ENCODE measurements at regions not wholly inside any gene's neighbourhood (a gene's known extent, or its start where the extent isn't known, plus 50 kb on each side); places are given as distances from the start of the nearest gene placed in this dataset.
A peak's percentile ranks its signal among the peaks of the same experiment; 100 is the strongest.

- Histone ChIP-seq H3K36me3 (ENCODE audit: control insufficient read depth in 2 of 2, extremely low read depth in 1 of 2, insufficient read depth in 1 of 2, low read length in 1 of 2) (no peaks in the 10 kb centered on the region), H3K4me3 (ENCODE audit: control insufficient read depth in 1 of 2, extremely low read depth in 1 of 2, low read length in 1 of 2) (no peak overlapping the region), H3K27me3 (replicated peaks in 1 of 2; ENCODE audit: control insufficient read depth in 2 of 2, extremely low read depth in 1 of 2, insufficient read depth in 2 of 2, low read length in 1 of 2) (no peaks in the 10 kb centered on the region), H3K9me3 (no peaks in the 10 kb centered on the region), H3K27ac (ENCODE audit: low read length) (no peak overlapping the region), H3K4me1 (ENCODE audit: control insufficient read depth in 1 of 2, extremely low read depth in 1 of 2, insufficient read depth in 2 of 2, low read length in 2 of 2) (no peaks in the 10 kb centered on the region)
- Mint-ChIP-seq H3K9me3 (peaks cover 1 to 5% (median 3%) of the 10 kb centered on the region in 3 donors), H3K4me3 (no peak overlapping the region), H3K4me1 (no peaks in the 10 kb centered on the region), H3K27ac (no peak overlapping the region), H3K36me3 (no peaks in the 10 kb centered on the region), H3K27me3 (no peaks in the 10 kb centered on the region)
- DNase-seq: no peak
- ChIA-PET POLR2A (no interaction called here), CTCF (no interaction called here)
- no CpG with 5 or more reads among the region's 1 CpG for WGBS (ENCODE audit: insufficient coverage)
- ATAC-seq (replicated peaks in 1 of 4): no peak
Measured at GRCh38 chr5:12019306-12019705, 115.1 kb upstream of the CTNND2 start.

DNA sequence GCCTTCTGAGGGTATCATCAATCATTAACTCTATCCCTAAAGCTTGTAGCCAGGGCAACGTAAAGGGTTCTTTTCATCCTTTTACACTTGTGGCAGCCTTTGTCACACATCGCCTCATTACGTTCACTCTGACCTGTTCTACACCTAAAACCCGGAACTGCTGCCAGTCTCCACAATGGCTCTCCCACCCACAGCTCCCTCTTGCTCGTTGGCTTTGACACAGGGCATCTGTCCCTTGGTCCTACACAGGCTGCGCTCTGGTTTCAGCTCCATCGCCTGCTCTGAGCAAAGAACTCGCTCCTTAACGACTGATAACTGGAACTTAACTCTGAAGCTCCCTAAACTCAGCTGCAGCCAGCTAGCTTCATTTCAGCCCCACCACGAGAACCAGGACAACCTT, 112.8 kb upstream of the CTNND2 start:
- no peaks in the 10 kb centered on the region for H3K27me3 Mint-ChIP-seq
- H3K4me3 Mint-ChIP-seq: no peak overlapping the region
- peaks cover 3 to 11% (median 5%) of the 10 kb centered on the region in 3 donors for H3K9me3 Mint-ChIP-seq
- Histone ChIP-seq H3K4me3 (ENCODE audit: control insufficient read depth in 1 of 2, extremely low read depth in 1 of 2, low read length in 1 of 2) (no peak overlapping the region), H3K4me1 (ENCODE audit: control insufficient read depth in 1 of 2, extremely low read depth in 1 of 2, insufficient read depth in 2 of 2, low read length in 2 of 2) (no peaks in the 10 kb centered on the region), H3K9me3 (no peaks in the 10 kb centered on the region), H3K27me3 (replicated peaks in 1 of 2; ENCODE audit: control insufficient read depth in 2 of 2, extremely low read depth in 1 of 2, insufficient read depth in 2 of 2, low read length in 1 of 2) (no peaks in the 10 kb centered on the region), H3K36me3 (ENCODE audit: control insufficient read depth in 2 of 2, extremely low read depth in 1 of 2, insufficient read depth in 1 of 2, low read length in 1 of 2) (no peaks in the 10 kb centered on the region), H3K27ac (ENCODE audit: low read length) (no peak overlapping the region)
- ATAC-seq (replicated peaks in 1 of 4): no peak
- DNase-seq: no peak
- peak overlapping the region in 1 of 2 donors; percentile 50 for H3K27ac Mint-ChIP-seq
- WGBS (ENCODE audit: insufficient coverage): 74% methylated on average over 9 of the region's 10 CpGs
- H3K4me1 Mint-ChIP-seq: no peaks in the 10 kb centered on the region
- no peaks in the 10 kb centered on the region for H3K36me3 Mint-ChIP-seq
- ChIA-PET POLR2A (no interaction called here), CTCF (no interaction called here)

- DNase-seq: no peak
- CTCF ChIA-PET: interaction anchor here in 1 of 2 donors (0.7 kb wide), 2 partner anchors 210 to 1855 kb away, joined by 3 to 5 read pairs; no protein-coding TSS in a partner anchor
- POLR2A ChIA-PET: no interaction called here
- no peaks in the 10 kb centered on the region for H3K9me3 ChIP-seq
- Mint-ChIP-seq H3K36me3 (no peaks in the 10 kb centered on the region), H3K9me3 (peaks cover 3 to 11% (median 5%) of the 10 kb centered on the region in 3 donors), H3K4me1 (no peaks in the 10 kb centered on the region), H3K27ac (no peak overlapping the region), H3K4me3 (no peak overlapping the region), H3K27me3 (no peaks in the 10 kb centered on the region)
- no peak overlapping the region for H3K4me3 ChIP-seq (ENCODE audit: control insufficient read depth in 1 of 2, extremely low read depth in 1 of 2, low read length in 1 of 2)
- no peaks in the 10 kb centered on the region for H3K27me3 ChIP-seq (replicated peaks in 1 of 2; ENCODE audit: control insufficient read depth in 2 of 2, extremely low read depth in 1 of 2, insufficient read depth in 2 of 2, low read length in 1 of 2)
- no peak for ATAC-seq (replicated peaks in 1 of 4)
- 92% methylated on average over 5 of the region's 7 CpGs for WGBS (ENCODE audit: insufficient coverage)
- no peak overlapping the region for H3K27ac ChIP-seq (ENCODE audit: low read length)
- H3K4me1 ChIP-seq (ENCODE audit: control insufficient read depth in 1 of 2, extremely low read depth in 1 of 2, insufficient read depth in 2 of 2, low read length in 2 of 2): no peaks in the 10 kb centered on the region
- H3K36me3 ChIP-seq (ENCODE audit: control insufficient read depth in 2 of 2, extremely low read depth in 1 of 2, insufficient read depth in 1 of 2, low read length in 1 of 2): no peaks in the 10 kb centered on the region
Measured at GRCh38 chr5:12016159-12016746, 112.0 kb upstream of the CTNND2 start.

GRCh38 chr5:12013351-12013750, 109.1 kb upstream of the CTNND2 start:
- H3K4me1 ChIP-seq (ENCODE audit: control insufficient read depth in 1 of 2, extremely low read depth in 1 of 2, insufficient read depth in 2 of 2, low read length in 2 of 2): no peaks in the 10 kb centered on the region
- ChIA-PET CTCF (no interaction called here), POLR2A (no interaction called here)
- no peaks in the 10 kb centered on the region for H3K4me1 Mint-ChIP-seq
- no peak for ATAC-seq (replicated peaks in 1 of 4)
- H3K9me3 ChIP-seq: no peaks in the 10 kb centered on the region
- no peaks in the 10 kb centered on the region for H3K27me3 Mint-ChIP-seq
- H3K4me3 ChIP-seq (ENCODE audit: control insufficient read depth in 1 of 2, extremely low read depth in 1 of 2, low read length in 1 of 2): no peak overlapping the region
- H3K36me3 Mint-ChIP-seq: no peaks in the 10 kb centered on the region
- H3K27ac Mint-ChIP-seq: no peak overlapping the region
- peaks cover 9 to 14% (median 11%) of the 10 kb centered on the region in 3 donors for H3K9me3 Mint-ChIP-seq
- H3K27ac ChIP-seq (ENCODE audit: low read length): no peak overlapping the region
- no peaks in the 10 kb centered on the region for H3K27me3 ChIP-seq (replicated peaks in 1 of 2; ENCODE audit: control insufficient read depth in 2 of 2, extremely low read depth in 1 of 2, insufficient read depth in 2 of 2, low read length in 1 of 2)
- DNase-seq: no peak
- H3K4me3 Mint-ChIP-seq: no peak overlapping the region
- H3K36me3 ChIP-seq (ENCODE audit: control insufficient read depth in 2 of 2, extremely low read depth in 1 of 2, insufficient read depth in 1 of 2, low read length in 1 of 2): no peaks in the 10 kb centered on the region
- no CpG with 5 or more reads among the region's 1 CpG for WGBS (ENCODE audit: insufficient coverage)

- Mint-ChIP-seq H3K36me3 (no peaks in the 10 kb centered on the region), H3K4me3 (no peak overlapping the region), H3K27ac (no peak overlapping the region), H3K9me3 (peaks cover 0 to 9% (median 4%) of the 10 kb centered on the region in 3 donors), H3K27me3 (no peaks in the 10 kb centered on the region), H3K4me1 (no peaks in the 10 kb centered on the region)
- H3K36me3 ChIP-seq (ENCODE audit: control insufficient read depth in 2 of 2, extremely low read depth in 1 of 2, insufficient read depth in 1 of 2, low read length in 1 of 2): no peaks in the 10 kb centered on the region
- H3K4me1 ChIP-seq (ENCODE audit: control insufficient read depth in 1 of 2, extremely low read depth in 1 of 2, insufficient read depth in 2 of 2, low read length in 2 of 2): no peaks in the 10 kb centered on the region
- no peak overlapping the region for H3K4me3 ChIP-seq (ENCODE audit: control insufficient read depth in 1 of 2, extremely low read depth in 1 of 2, low read length in 1 of 2)
- DNase-seq (no peak), ATAC-seq (replicated peaks in 1 of 4) (no peak)
- no CpG with 5 or more reads among the region's 2 CpGs for WGBS (ENCODE audit: insufficient coverage)
- H3K27me3 ChIP-seq (replicated peaks in 1 of 2; ENCODE audit: control insufficient read depth in 2 of 2, extremely low read depth in 1 of 2, insufficient read depth in 2 of 2, low read length in 1 of 2): no peaks in the 10 kb centered on the region
- no peaks in the 10 kb centered on the region for H3K9me3 ChIP-seq
- ChIA-PET POLR2A (no interaction called here), CTCF (no interaction called here)
- no peak overlapping the region for H3K27ac ChIP-seq (ENCODE audit: low read length)
Measured at GRCh38 chr5:12003680-12004079, 99.4 kb upstream of the CTNND2 start.

DNA sequence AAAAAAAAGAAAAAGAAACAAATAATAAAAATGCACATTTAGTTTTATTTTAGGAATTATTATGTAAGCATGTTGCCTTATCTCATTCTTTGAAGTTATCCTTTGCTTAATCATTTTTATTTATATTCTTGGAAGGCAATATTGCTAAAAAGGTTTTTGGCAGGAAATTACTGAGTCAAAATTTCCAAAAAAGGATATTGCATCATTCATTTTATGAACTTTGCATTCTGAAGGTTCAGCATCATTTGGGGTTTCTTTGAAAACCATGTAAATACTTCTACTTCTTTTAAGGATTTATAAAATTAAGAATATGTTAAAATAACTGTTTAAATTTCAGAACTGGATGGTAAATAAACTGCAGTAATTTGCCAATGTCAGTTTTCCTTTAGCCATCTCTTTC, 94.2 kb upstream of the CTNND2 start:
- no peaks in the 10 kb centered on the region for H3K36me3 ChIP-seq (ENCODE audit: control insufficient read depth in 2 of 2, extremely low read depth in 1 of 2, insufficient read depth in 1 of 2, low read length in 1 of 2)
- Mint-ChIP-seq H3K4me3 (no peak overlapping the region), H3K4me1 (no peaks in the 10 kb centered on the region), H3K9me3 (peaks cover 13 to 16% (median 14%) of the 10 kb centered on the region in 3 donors), H3K27ac (no peak overlapping the region), H3K27me3 (no peaks in the 10 kb centered on the region), H3K36me3 (no peaks in the 10 kb centered on the region)
- no peak for DNase-seq
- CTCF ChIA-PET: no interaction called here
- H3K27ac ChIP-seq (ENCODE audit: low read length): no peak overlapping the region
- no peaks in the 10 kb centered on the region for H3K9me3 ChIP-seq
- no peaks in the 10 kb centered on the region for H3K4me1 ChIP-seq (ENCODE audit: control insufficient read depth in 1 of 2, extremely low read depth in 1 of 2, insufficient read depth in 2 of 2, low read length in 2 of 2)
- POLR2A ChIA-PET: no interaction called here
- H3K27me3 ChIP-seq (replicated peaks in 1 of 2; ENCODE audit: control insufficient read depth in 2 of 2, extremely low read depth in 1 of 2, insufficient read depth in 2 of 2, low read length in 1 of 2): no peaks in the 10 kb centered on the region
- no peak overlapping the region for H3K4me3 ChIP-seq (ENCODE audit: control insufficient read depth in 1 of 2, extremely low read depth in 1 of 2, low read length in 1 of 2)
- no peak for ATAC-seq (replicated peaks in 1 of 4)

DNA sequence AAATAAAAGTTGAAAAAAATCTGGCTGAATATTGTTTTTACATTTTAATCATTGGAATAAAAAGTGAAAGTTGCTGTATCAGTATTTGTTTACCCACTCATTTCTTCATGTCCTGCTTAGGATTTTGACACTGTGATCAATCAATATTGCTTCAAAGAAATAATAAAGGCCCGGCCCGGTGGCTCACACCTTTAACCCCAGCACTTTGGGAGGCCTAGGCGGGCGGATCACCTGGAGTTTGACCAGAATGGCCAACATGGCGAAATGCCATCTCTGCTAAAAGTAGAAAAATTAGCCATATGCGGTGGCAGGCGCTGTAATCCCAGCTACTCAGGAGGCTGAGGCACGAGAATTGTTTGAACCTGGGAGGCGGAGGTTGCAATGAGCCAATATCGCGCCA, 93.7 kb upstream of the CTNND2 start:
- Histone ChIP-seq H3K36me3 (ENCODE audit: control insufficient read depth in 2 of 2, extremely low read depth in 1 of 2, insufficient read depth in 1 of 2, low read length in 1 of 2) (no peaks in the 10 kb centered on the region), H3K9me3 (no peaks in the 10 kb centered on the region), H3K27ac (ENCODE audit: low read length) (no peak overlapping the region), H3K4me1 (ENCODE audit: control insufficient read depth in 1 of 2, extremely low read depth in 1 of 2, insufficient read depth in 2 of 2, low read length in 2 of 2) (no peaks in the 10 kb centered on the region), H3K4me3 (ENCODE audit: control insufficient read depth in 1 of 2, extremely low read depth in 1 of 2, low read length in 1 of 2) (no peak overlapping the region), H3K27me3 (replicated peaks in 1 of 2; ENCODE audit: control insufficient read depth in 2 of 2, extremely low read depth in 1 of 2, insufficient read depth in 2 of 2, low read length in 1 of 2) (no peaks in the 10 kb centered on the region)
- 90% methylated on average over 5 of the region's 11 CpGs for WGBS (ENCODE audit: insufficient coverage)
- DNase-seq (no peak), ATAC-seq (replicated peaks in 1 of 4) (no peak)
- Mint-ChIP-seq H3K36me3 (no peaks in the 10 kb centered on the region), H3K4me1 (no peaks in the 10 kb centered on the region), H3K9me3 (peaks cover 10 to 16% (median 14%) of the 10 kb centered on the region in 3 donors), H3K27ac (no peak overlapping the region), H3K27me3 (no peaks in the 10 kb centered on the region), H3K4me3 (no peak overlapping the region)
- ChIA-PET POLR2A (no interaction called here), CTCF (no interaction called here)
